Hematopoietic multipotent progenitor cell (in vitro differentiated cells): ENCODE measurements at regions not wholly inside any gene's neighbourhood (a gene's known extent, or its start where the extent isn't known, plus 50 kb on each side); places are given as distances from the start of the nearest gene placed in this dataset.
A peak's percentile ranks its signal among the peaks of the same experiment; 100 is the strongest.

Experiments
- DNase-seq, 3 donors: peaks; one replicate each; pipeline ENCODE4 v3.0.0-alpha.2; 2011 to 2015; ENCODE audit warnings: low read depth in 2 of 3, low spot score in 2 of 3

GRCh38 chrX:39609941-39610340 lies 487.8 kb downstream of the BCOR start:
- DNase-seq, result no peak

- DNase-seq, result no peak
Measured at GRCh38 chrX:39611468-39611867, 486.3 kb downstream of the BCOR start.

- no peak for DNase-seq
Measured at GRCh38 chrX:39613482-39613995, 484.2 kb downstream of the BCOR start.

GRCh38 chrX:39613997-39614679 lies 483.6 kb downstream of the BCOR start:
- DNase-seq, result peak in 1 of 3 donors; percentile 5

- DNase-seq, result no peak
Measured at GRCh38 chrX:39614680-39614998, 483.1 kb downstream of the BCOR start.

- DNase-seq, result peak in 1 of 3 donors; percentile 28
Measured at GRCh38 chrX:39616098-39616729, 481.5 kb downstream of the BCOR start.

- no peak for DNase-seq
Measured at GRCh38 chrX:39616731-39617130, 481.0 kb downstream of the BCOR start.

GRCh38 chrX:39618178-39618577 lies 479.6 kb downstream of the BCOR start:
- DNase-seq, result no peak

GRCh38 chrX:39619182-39620009 lies 478.4 kb downstream of the BCOR start:
- DNase-seq, result peak in 2 of 3 donors; percentile 55 to 77

- no peak for DNase-seq
Measured at GRCh38 chrX:39624166-39624565, 473.6 kb downstream of the BCOR start.

- no peak for DNase-seq
Measured at GRCh38 chrX:39625810-39626209, 471.9 kb downstream of the BCOR start.

- DNase-seq, result no peak
Measured at GRCh38 chrX:39626749-39627148, 471.0 kb downstream of the BCOR start.

- no peak for DNase-seq
Measured at GRCh38 chrX:39627257-39627656, 470.5 kb downstream of the BCOR start.

GRCh38 chrX:39629001-39629400 lies 468.8 kb downstream of the BCOR start:
- DNase-seq, result no peak

- DNase-seq, result no peak
Measured at GRCh38 chrX:39630344-39630743, 467.4 kb downstream of the BCOR start.

- no peak for DNase-seq
Measured at GRCh38 chrX:39631276-39632229, 466.2 kb downstream of the BCOR start.

GRCh38 chrX:39633293-39633692 lies 464.5 kb downstream of the BCOR start:
- peak in 2 of 3 donors; percentile 79 to 91 for DNase-seq

- no peak for DNase-seq
Measured at GRCh38 chrX:39636481-39636880, 461.3 kb downstream of the BCOR start.

GRCh38 chrX:39638526-39638925 lies 459.2 kb downstream of the BCOR start:
- DNase-seq, result no peak

- DNase-seq, result no peak
Measured at GRCh38 chrX:39639871-39640270, 457.9 kb downstream of the BCOR start.
